22Rv1 (cell line): ENCODE measurements at regions not wholly inside any gene's neighbourhood (a gene's known extent, or its start where the extent isn't known, plus 50 kb on each side); places are given as distances from the start of the nearest gene placed in this dataset.

Source experiments
- H3K27ac ChIP-seq: fragments of 450-650 bp; 2 replicates; pipeline ENCODE4 v1.5.1; 2017
- CTCF ChIP-seq: fragments of 450-650 bp; IDR thresholded peaks from 2 replicates; pipeline ENCODE4 v1.5.1; 2017; ENCODE audit warnings: mild to moderate bottlenecking
- ZFX ChIP-seq: fragments of 450-650 bp; IDR thresholded peaks from 2 replicates; pipeline ENCODE4 v1.6.1; 2017; ENCODE audit warnings: antibody characterized with exemption, borderline replicate concordance

GRCh38 chr2:7987992-7988391 is 693.9 kb upstream of the ID2 start:
- TF ChIP-seq ZFX: no peak
- TF ChIP-seq CTCF: no peak
- H3K27ac ChIP-seq: no peak overlapping the region

GRCh38 chr2:7988440-7988839 is 693.4 kb upstream of the ID2 start:
- no peak overlapping the region for H3K27ac ChIP-seq
- TF ChIP-seq ZFX (no peak), CTCF (no peak)

- H3K27ac ChIP-seq: no peak overlapping the region
- TF ChIP-seq ZFX (no peak), CTCF (no peak)
Measured at GRCh38 chr2:7989823-7990222, 692.0 kb upstream of the ID2 start.

- TF ChIP-seq CTCF (no peak), ZFX (no peak)
- H3K27ac ChIP-seq: no peak overlapping the region
Measured at GRCh38 chr2:7992612-7993602, 688.9 kb upstream of the ID2 start.

GRCh38 chr2:7994397-7994951 is 687.4 kb upstream of the ID2 start:
- H3K27ac ChIP-seq: no peak overlapping the region
- TF ChIP-seq CTCF (no peak), ZFX (no peak)

GRCh38 chr2:7997279-7997678 is 684.6 kb upstream of the ID2 start:
- TF ChIP-seq CTCF (no peak), ZFX (no peak)
- no peak overlapping the region for H3K27ac ChIP-seq
